ENCODE measurements at regions not wholly inside any gene's neighbourhood (a gene's known extent, or its start where the extent isn't known, plus 50 kb on each side); places are given as distances from the start of the nearest gene placed in this dataset.
A peak's percentile ranks its signal among the peaks of the same experiment; 100 is the strongest.

GRCh38 chr3:8204853-8205650 is 296.6 kb upstream of the LMCD1 start:
- DNase-seq, result no peak

GRCh38 chr3:8205881-8206280 is 295.7 kb upstream of the LMCD1 start:
- DNase-seq, result no peak

- no peak for DNase-seq
Measured at GRCh38 chr3:8206971-8207617, 294.5 kb upstream of the LMCD1 start.

- no peak for DNase-seq
Measured at GRCh38 chr3:8210882-8211341, 290.7 kb upstream of the LMCD1 start.

- no peak for DNase-seq
Measured at GRCh38 chr3:8212794-8213193, 288.8 kb upstream of the LMCD1 start.

GRCh38 chr3:8213286-8213685 is 288.3 kb upstream of the LMCD1 start:
- DNase-seq, result no peak

GRCh38 chr3:8215821-8216220 is 285.8 kb upstream of the LMCD1 start:
- DNase-seq, result no peak

GRCh38 chr3:8218353-8218940 is 283.2 kb upstream of the LMCD1 start:
- DNase-seq, result no peak

GRCh38 chr3:8220291-8220690 is 281.3 kb upstream of the LMCD1 start:
- DNase-seq, result no peak

GRCh38 chr3:8223766-8224165 is 277.9 kb upstream of the LMCD1 start:
- no peak for DNase-seq

GRCh38 chr3:8224941-8225340 is 276.7 kb upstream of the LMCD1 start:
- DNase-seq, result no peak

GRCh38 chr3:8233938-8234337 is 267.7 kb upstream of the LMCD1 start:
- DNase-seq, result no peak

- no peak for DNase-seq
Measured at GRCh38 chr3:8236264-8236663, 265.4 kb upstream of the LMCD1 start.

- DNase-seq, result no peak
Measured at GRCh38 chr3:8237893-8238292, 263.7 kb upstream of the LMCD1 start.

- no peak for DNase-seq
Measured at GRCh38 chr3:8238432-8238831, 263.2 kb upstream of the LMCD1 start.

GRCh38 chr3:8239095-8239494 is 262.5 kb upstream of the LMCD1 start:
- no peak for DNase-seq

- peak; percentile 10 for DNase-seq
Measured at GRCh38 chr3:8239718-8240695, 261.6 kb upstream of the LMCD1 start.

GRCh38 chr3:8246070-8246469 is 255.6 kb upstream of the LMCD1 start:
- DNase-seq, result no peak

- DNase-seq, result no peak
Measured at GRCh38 chr3:8253201-8253600, 248.4 kb upstream of the LMCD1 start.

GRCh38 chr3:8254489-8254888 is 247.1 kb upstream of the LMCD1 start:
- no peak for DNase-seq

- DNase-seq, result no peak
Measured at GRCh38 chr3:8255725-8256124, 245.9 kb upstream of the LMCD1 start.

- no peak for DNase-seq
Measured at GRCh38 chr3:8256441-8257071, 245.1 kb upstream of the LMCD1 start.
